ENCODE measurements at regions not wholly inside any gene's neighbourhood (a gene's known extent, or its start where the extent isn't known, plus 50 kb on each side); places are given as distances from the start of the nearest gene placed in this dataset.

GRCh38 chr5:173667702-173668101 is 51.3 kb upstream of the BOD1 start:
- TF ChIP-seq ZBTB43 (CRISPR knock-in tag; IDR thresholded peaks at IDR 0.05) (no peak), USF2 (CRISPR knock-in tag; IDR thresholded peaks at IDR 0.05) (no peak), SP1 (CRISPR knock-in tag; conservative IDR thresholded peaks at IDR 0.05) (no peak), FOXP1 (CRISPR knock-in tag; IDR thresholded peaks at IDR 0.05; ENCODE audit: borderline replicate concordance) (no peak), FOXP4 (CRISPR knock-in tag; IDR thresholded peaks at IDR 0.05) (no peak), ZNF138 (CRISPR knock-in tag; conservative IDR thresholded peaks at IDR 0.05) (no peak)
- DNase-seq (ENCODE audit: low spot score) (no peak), ATAC-seq (no peak)
- Mint-ChIP-seq H3K27me3 (ENCODE audit: low read depth) (peaks cover 9% of the 10 kb centered on the region; the same call in 1 of the 2 replicates), H3K36me3 (peaks cover 45% of the 10 kb centered on the region), H3K9me3 (peaks cover 39% of the 10 kb centered on the region), H3K4me3 (no peak overlapping the region), H3K27ac (peak overlapping the region; percentile 80), H3K4me1 (peaks cover 56% of the 10 kb centered on the region)
- ChIA-PET CTCF (no interaction called here), POLR2A (no interaction called here)

- POLR2A ChIA-PET, result no interaction called here
- Mint-ChIP-seq H3K36me3 (peaks cover 45% of the 10 kb centered on the region), H3K27me3 (ENCODE audit: low read depth) (peaks cover 9% of the 10 kb centered on the region; the same call in 1 of the 2 replicates), H3K4me1 (peaks cover 62% of the 10 kb centered on the region), H3K27ac (peak overlapping the region; percentile 77), H3K4me3 (no peak overlapping the region), H3K9me3 (peaks cover 39% of the 10 kb centered on the region)
- CTCF ChIA-PET, result no interaction called here
- DNase-seq (ENCODE audit: low spot score), result no peak
- no peak for ATAC-seq
- no peak for TF ChIP-seq ATF2 (CRISPR knock-in tag; IDR thresholded peaks at IDR 0.05; ENCODE audit: borderline replicate concordance, low read depth)
- no peak for TF ChIP-seq CBFB (CRISPR knock-in tag; IDR thresholded peaks at IDR 0.05; ENCODE audit: low read depth)
- TF ChIP-seq USF2 (CRISPR knock-in tag; IDR thresholded peaks at IDR 0.05), result no peak
- TF ChIP-seq NFYB (CRISPR knock-in tag; conservative IDR thresholded peaks at IDR 0.05; ENCODE audit: low read depth), result no peak
- TF ChIP-seq NR1H2 (CRISPR knock-in tag; IDR thresholded peaks at IDR 0.05), result no peak
- TF ChIP-seq ZNF317 (CRISPR knock-in tag; IDR thresholded peaks at IDR 0.05; ENCODE audit: borderline replicate concordance, low read depth), result no peak
- TF ChIP-seq SMAD3 (CRISPR knock-in tag; IDR thresholded peaks at IDR 0.05; ENCODE audit: borderline replicate concordance), result no peak
- no peak for TF ChIP-seq PRDM15 (CRISPR knock-in tag; IDR thresholded peaks at IDR 0.05)
- no peak for TF ChIP-seq MLX (CRISPR knock-in tag; IDR thresholded peaks at IDR 0.05)
- TF ChIP-seq AFF4 (CRISPR knock-in tag; IDR thresholded peaks at IDR 0.05; ENCODE audit: borderline replicate concordance), result no peak
- TF ChIP-seq FOXK1 (CRISPR knock-in tag; IDR thresholded peaks at IDR 0.05), result no peak
- no peak for TF ChIP-seq ZNF396 (CRISPR knock-in tag; IDR thresholded peaks at IDR 0.05; ENCODE audit: borderline replicate concordance)
- no peak for TF ChIP-seq SP1 (CRISPR knock-in tag; conservative IDR thresholded peaks at IDR 0.05)
- TF ChIP-seq ZNF219 (CRISPR knock-in tag; IDR thresholded peaks at IDR 0.05; ENCODE audit: borderline replicate concordance), result no peak
- no peak for TF ChIP-seq HMGA2 (CRISPR knock-in tag; IDR thresholded peaks at IDR 0.05)
These were observed 51.9 kb upstream of the BOD1 start for GRCh38 chr5:173668245-173668800.

All from WTC11 (cell line).